ENCODE measurements at regions not wholly inside any gene's neighbourhood (a gene's known extent, or its start where the extent isn't known, plus 50 kb on each side); places are given as distances from the start of the nearest gene placed in this dataset.

DNA sequence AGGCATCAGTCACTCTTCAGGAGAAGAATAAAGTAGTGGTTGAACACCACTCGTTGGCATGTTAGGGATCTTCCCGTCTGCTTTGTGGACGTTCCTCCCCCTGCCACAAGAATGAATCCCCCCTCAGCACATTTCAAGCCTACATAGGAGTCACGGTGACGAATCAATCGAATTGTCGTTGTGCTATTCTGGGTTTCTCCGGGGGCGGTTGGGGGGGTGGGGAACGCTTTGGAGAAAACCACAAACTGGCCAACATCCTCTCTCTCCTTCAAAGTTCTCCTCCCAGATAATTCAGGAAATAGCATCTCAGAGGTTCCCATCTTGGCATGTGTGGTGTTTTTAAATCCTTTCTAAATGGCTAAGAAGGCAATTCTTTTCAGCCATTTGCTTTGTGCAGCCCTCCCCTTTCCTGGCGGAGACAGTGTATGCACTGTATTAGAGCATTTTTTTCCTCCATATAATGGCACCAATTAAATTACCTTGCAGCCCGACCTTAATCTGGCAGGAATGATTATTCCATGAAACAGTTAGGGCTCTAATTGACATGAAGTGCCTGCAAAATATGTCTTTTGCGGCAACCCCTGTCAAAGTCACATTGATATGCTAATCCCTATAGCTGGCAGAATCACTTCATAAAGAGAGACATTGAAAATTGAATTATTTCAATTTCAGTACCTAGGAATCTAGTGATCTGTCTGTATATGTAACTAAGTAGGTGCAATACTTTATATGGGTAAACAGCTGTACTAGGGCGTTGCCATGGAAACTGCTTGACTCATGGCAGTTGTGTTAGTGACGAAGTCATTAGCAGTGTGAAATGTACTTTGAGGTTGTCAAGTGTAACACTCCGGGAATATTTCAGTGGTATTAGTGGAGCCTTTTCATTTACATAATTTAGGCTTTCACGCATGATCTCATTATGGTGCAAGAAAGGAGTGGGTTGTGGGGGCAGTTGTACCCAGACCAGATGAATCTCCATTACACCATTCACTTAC, 323.4 kb upstream of the SLC14A2 start:
- Histone ChIP-seq H3K9ac (ENCODE audit: low read depth, low read length) (no peak overlapping the region), H3K27ac (ENCODE audit: low read length) (no peak overlapping the region), H3K9me3 (ENCODE audit: insufficient read depth, low read depth, low read length) (no peaks in the 10 kb centered on the region), H3K36me3 (ENCODE audit: insufficient read depth, low read depth, low read length) (no peaks in the 10 kb centered on the region), H3K27me3 (ENCODE audit: insufficient read depth, low read length) (no peaks in the 10 kb centered on the region), H3K4me3 (ENCODE audit: low read length) (no peak overlapping the region), H3K4me1 (ENCODE audit: insufficient read depth, low read length) (no peaks in the 10 kb centered on the region)

DNA sequence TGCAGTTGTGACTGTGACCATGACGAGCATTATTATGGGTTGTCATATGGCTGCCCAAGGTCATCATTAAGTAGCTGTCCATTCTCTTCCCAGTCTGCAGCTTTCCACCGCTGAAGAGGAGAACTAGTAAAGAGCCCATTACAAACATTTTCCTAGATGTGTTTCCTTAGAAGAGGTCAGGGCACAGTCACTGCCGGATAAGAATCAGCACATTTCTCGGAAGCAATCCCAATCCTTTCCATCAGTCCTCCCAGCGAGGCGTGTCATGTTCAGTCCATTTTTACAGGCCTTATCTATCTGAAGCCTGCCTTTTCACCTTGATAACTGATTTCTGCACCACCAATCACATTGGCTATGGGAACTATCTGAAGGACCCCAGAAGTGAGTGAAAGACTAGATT, 319.9 kb upstream of the SLC14A2 start:
- Histone ChIP-seq H3K9me3 (ENCODE audit: insufficient read depth, low read depth, low read length) (no peaks in the 10 kb centered on the region), H3K4me1 (ENCODE audit: insufficient read depth, low read length) (peaks cover 4% of the 10 kb centered on the region; the same call in 1 of the 2 replicates), H3K27me3 (ENCODE audit: insufficient read depth, low read length) (no peaks in the 10 kb centered on the region), H3K36me3 (ENCODE audit: insufficient read depth, low read depth, low read length) (no peaks in the 10 kb centered on the region), H3K4me3 (ENCODE audit: low read length) (no peak overlapping the region), H3K9ac (ENCODE audit: low read depth, low read length) (no peak overlapping the region), H3K27ac (ENCODE audit: low read length) (no peak overlapping the region)

DNA sequence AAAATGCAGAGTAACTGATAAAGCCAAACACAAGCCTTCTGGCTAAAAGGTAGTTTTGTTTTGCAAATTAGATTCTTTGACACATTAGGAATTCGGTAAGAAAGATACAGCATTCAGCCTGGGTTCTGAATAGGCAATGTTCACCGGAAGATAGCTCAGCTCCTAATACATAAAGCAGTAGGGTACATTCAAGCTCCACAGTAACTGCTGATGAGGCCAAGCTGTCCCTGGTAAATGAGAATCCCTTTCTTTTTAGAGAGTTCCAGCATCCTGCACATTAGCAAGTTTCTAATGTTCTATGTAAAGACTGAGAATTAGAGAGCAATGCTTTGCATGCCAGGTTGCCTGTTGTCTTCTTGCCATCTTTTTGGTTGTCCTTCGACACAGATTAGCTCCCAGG, 316.3 kb upstream of the SLC14A2 start:
- no peaks in the 10 kb centered on the region for H3K36me3 ChIP-seq (ENCODE audit: insufficient read depth, low read depth, low read length)
- H3K4me1 ChIP-seq (ENCODE audit: insufficient read depth, low read length) = peaks cover 4% of the 10 kb centered on the region; the same call in 1 of the 2 replicates
- H3K9me3 ChIP-seq (ENCODE audit: insufficient read depth, low read depth, low read length) = no peaks in the 10 kb centered on the region
- H3K27ac ChIP-seq (ENCODE audit: low read length) = no peak overlapping the region
- no peak overlapping the region for H3K4me3 ChIP-seq (ENCODE audit: low read length)
- no peaks in the 10 kb centered on the region for H3K27me3 ChIP-seq (ENCODE audit: insufficient read depth, low read length)
- H3K9ac ChIP-seq (ENCODE audit: low read depth, low read length) = no peak overlapping the region

DNA sequence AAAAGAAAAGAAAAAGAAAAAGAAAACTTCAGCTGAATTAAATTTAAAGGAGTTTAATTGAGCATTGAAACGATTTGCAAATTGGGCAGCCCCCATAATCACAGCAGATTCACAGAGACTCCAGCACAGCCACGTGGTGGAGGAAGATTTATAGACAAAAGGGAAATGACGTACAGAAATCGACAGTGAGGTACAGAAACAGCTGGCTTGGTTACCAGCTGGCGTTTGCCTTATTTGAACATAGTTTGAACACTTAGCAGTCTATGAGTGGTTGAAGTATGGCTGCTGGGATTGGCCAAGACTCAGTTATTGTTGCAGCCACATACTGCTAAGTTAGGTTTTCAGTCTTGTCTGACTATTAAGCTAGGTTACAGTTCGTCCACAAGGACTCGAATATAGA, 312.2 kb upstream of the SLC14A2 start:
- no peaks in the 10 kb centered on the region for H3K36me3 ChIP-seq (ENCODE audit: insufficient read depth, low read depth, low read length)
- no peak overlapping the region for H3K9ac ChIP-seq (ENCODE audit: low read depth, low read length)
- no peak overlapping the region for H3K27ac ChIP-seq (ENCODE audit: low read length)
- no peaks in the 10 kb centered on the region for H3K27me3 ChIP-seq (ENCODE audit: insufficient read depth, low read length)
- H3K9me3 ChIP-seq (ENCODE audit: insufficient read depth, low read depth, low read length) = no peaks in the 10 kb centered on the region
- no peak overlapping the region for H3K4me3 ChIP-seq (ENCODE audit: low read length)
- H3K4me1 ChIP-seq (ENCODE audit: insufficient read depth, low read length) = peaks cover 4% of the 10 kb centered on the region; the same call in 1 of the 2 replicates

DNA sequence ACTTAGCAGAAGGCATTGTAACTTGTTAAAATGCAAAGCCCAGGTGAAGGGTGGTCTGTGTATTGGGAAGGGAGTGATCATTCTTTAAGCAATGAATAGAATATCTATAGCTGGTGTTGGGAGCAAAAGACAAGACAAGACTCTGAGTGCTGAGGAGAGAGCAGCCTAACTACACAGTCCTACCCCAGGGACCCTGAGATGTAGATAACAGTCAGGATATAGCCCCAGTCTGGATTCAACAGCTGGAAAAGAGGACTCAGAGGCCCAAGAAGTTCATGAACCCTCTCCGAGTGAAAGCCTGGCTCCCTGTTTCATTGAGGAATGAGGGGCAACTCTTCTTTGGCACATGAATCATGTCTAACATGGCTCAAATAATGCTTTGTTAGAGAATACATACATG, 310.7 kb upstream of the SLC14A2 start:
- Histone ChIP-seq H3K9me3 (ENCODE audit: insufficient read depth, low read depth, low read length) (no peaks in the 10 kb centered on the region), H3K27me3 (ENCODE audit: insufficient read depth, low read length) (no peaks in the 10 kb centered on the region), H3K4me3 (ENCODE audit: low read length) (no peak overlapping the region), H3K4me1 (ENCODE audit: insufficient read depth, low read length) (no peaks in the 10 kb centered on the region), H3K36me3 (ENCODE audit: insufficient read depth, low read depth, low read length) (no peaks in the 10 kb centered on the region), H3K9ac (ENCODE audit: low read depth, low read length) (no peak overlapping the region), H3K27ac (ENCODE audit: low read length) (no peak overlapping the region)

DNA sequence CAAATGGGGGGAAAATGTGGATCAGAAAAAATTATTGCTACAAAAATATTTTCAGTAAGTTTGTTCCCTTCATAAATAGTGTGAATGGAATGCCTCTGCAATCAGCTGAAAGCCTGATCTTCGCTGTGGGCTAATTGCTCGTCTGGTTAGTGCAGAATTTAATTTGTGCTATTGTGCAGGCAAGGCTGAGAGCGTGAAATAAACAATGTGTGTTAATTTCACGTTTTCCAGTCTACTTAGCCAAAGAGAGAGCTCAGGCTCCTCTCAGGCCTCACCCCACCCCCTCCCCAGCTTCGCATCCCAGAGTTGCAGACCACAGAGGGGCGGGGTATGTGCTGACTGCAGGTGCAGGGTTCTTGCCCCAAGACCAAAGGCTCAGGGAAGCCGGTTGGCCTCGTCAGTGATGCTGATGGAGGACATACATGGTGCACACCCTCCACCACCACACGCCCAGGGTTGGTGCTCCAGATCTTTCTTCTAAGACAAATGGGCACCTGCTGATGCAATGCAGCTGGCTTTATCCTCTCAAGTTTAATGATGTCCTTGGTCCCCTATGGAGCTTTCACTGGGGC, 302.6 kb upstream of the SLC14A2 start:
- Histone ChIP-seq H3K9me3 (ENCODE audit: insufficient read depth, low read depth, low read length) (no peaks in the 10 kb centered on the region), H3K4me1 (ENCODE audit: insufficient read depth, low read length) (no peaks in the 10 kb centered on the region), H3K4me3 (ENCODE audit: low read length) (no peak overlapping the region), H3K36me3 (ENCODE audit: insufficient read depth, low read depth, low read length) (no peaks in the 10 kb centered on the region), H3K9ac (ENCODE audit: low read depth, low read length) (no peak overlapping the region), H3K27me3 (ENCODE audit: insufficient read depth, low read length) (no peaks in the 10 kb centered on the region), H3K27ac (ENCODE audit: low read length) (no peak overlapping the region)

DNA sequence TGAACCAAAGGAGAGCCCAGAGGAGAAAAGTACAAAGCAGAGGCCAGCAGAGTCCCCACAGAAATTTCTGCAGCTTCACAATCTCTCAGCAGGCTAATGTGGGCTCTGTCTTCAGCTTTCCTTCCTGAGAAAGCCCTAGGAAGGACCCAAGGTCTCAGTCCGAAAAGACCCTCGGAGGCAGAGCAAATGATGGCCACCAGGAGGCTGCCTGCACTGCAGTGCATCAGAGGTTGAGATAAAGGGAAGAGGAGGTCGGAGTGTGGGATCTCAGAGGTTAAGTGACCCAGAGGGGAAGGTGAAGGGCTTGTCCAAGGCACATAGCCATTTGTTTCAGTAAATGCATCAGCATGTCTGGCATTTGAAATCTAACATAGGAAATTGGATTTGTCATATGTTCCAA, 299.1 kb upstream of the SLC14A2 start:
- Histone ChIP-seq H3K27ac (ENCODE audit: low read length) (no peak overlapping the region), H3K27me3 (ENCODE audit: insufficient read depth, low read length) (no peaks in the 10 kb centered on the region), H3K9ac (ENCODE audit: low read depth, low read length) (no peak overlapping the region), H3K9me3 (ENCODE audit: insufficient read depth, low read depth, low read length) (no peaks in the 10 kb centered on the region), H3K4me3 (ENCODE audit: low read length) (no peak overlapping the region), H3K4me1 (ENCODE audit: insufficient read depth, low read length) (0 out of 2 replicates have a peak, but pooled peaks cover 3% of the 10 kb centered on the region), H3K36me3 (ENCODE audit: insufficient read depth, low read depth, low read length) (no peaks in the 10 kb centered on the region)

DNA sequence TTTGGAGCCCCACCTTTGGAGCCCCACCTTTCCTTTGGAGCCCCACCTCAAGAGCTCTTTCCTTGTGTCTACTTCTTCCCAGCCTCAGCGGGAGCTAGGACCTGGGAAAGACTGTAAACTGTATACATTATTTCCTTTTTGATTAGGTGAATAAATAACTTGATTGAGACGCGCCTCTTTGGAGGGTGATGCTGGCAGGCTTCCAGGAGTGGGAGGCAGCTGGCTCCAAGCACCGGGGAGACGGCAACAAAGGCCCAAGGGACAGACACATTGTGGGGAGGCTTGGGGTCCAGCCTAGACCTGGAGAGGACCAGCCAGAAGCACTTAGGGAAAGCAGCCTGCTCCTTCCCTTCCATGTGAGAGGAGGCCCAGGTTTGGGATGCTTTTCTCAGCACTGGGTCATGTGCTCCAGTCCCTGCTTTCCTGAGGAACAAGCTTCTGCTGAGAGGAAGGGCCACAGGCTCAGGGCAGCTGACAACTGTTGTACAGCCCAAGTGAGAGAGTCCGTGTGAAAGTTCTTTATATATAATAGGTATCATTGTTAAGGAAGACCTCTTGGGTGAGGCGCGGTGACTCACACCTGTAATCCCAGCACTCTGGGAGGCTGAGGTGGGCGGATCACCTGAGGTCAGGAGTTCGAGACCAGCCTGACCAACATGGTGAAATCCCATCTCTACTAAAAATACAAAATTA, 297.2 kb upstream of the SLC14A2 start:
- H3K27ac ChIP-seq (ENCODE audit: low read length) = no peak overlapping the region
- H3K4me1 ChIP-seq (ENCODE audit: insufficient read depth, low read length) = 0 out of 2 replicates have a peak, but pooled peaks cover 3% of the 10 kb centered on the region
- H3K9me3 ChIP-seq (ENCODE audit: insufficient read depth, low read depth, low read length) = no peaks in the 10 kb centered on the region
- H3K4me3 ChIP-seq (ENCODE audit: low read length) = no peak overlapping the region
- no peaks in the 10 kb centered on the region for H3K27me3 ChIP-seq (ENCODE audit: insufficient read depth, low read length)
- H3K9ac ChIP-seq (ENCODE audit: low read depth, low read length) = no peak overlapping the region
- H3K36me3 ChIP-seq (ENCODE audit: insufficient read depth, low read depth, low read length) = no peaks in the 10 kb centered on the region

DNA sequence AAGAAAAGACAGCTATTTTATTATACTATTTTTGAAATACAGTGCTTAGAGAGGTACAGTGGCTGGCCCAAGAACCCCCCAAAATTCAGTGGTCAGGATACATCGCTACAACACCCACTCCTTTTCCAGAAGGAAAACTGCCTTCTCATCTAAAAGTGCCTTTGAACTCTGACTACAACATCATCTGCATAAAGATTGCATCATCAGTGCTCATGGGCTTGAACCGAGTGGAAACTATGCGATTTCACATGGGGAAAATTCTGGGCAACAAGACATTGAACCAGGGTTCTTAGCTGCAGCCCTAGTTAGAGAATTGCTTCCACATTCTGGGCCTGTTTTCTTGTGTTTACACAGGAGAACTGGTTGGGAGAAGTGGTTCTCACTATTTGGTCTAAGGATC, 294.6 kb upstream of the SLC14A2 start:
- Histone ChIP-seq H3K27ac (ENCODE audit: low read length) (no peak overlapping the region), H3K4me1 (ENCODE audit: insufficient read depth, low read length) (peaks cover 7% of the 10 kb centered on the region), H3K9me3 (ENCODE audit: insufficient read depth, low read depth, low read length) (no peaks in the 10 kb centered on the region), H3K9ac (ENCODE audit: low read depth, low read length) (no peak overlapping the region), H3K4me3 (ENCODE audit: low read length) (no peak overlapping the region), H3K36me3 (ENCODE audit: insufficient read depth, low read depth, low read length) (no peaks in the 10 kb centered on the region), H3K27me3 (ENCODE audit: insufficient read depth, low read length) (no peaks in the 10 kb centered on the region)

DNA sequence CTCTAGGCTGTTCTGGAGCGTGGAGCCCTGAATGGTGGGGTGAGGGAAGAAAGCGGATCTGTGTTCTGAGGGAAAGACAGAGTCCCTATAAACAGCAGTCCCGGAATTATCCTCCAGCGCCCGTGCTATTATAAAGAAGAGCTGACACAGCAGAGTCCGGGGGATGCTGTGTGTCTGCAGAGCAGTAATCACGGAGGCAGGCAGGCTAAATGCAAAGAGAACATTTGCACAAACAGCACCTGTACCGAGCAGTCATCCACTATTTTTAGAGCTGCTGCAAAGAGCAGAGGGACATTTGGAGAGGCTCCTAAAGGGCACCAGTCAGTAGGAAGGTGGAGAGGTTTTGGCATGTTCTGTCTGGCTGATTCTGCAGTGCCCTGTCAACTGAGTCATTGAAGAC, 293.8 kb upstream of the SLC14A2 start:
- H3K4me3 ChIP-seq (ENCODE audit: low read length) = no peak overlapping the region
- H3K9me3 ChIP-seq (ENCODE audit: insufficient read depth, low read depth, low read length) = no peaks in the 10 kb centered on the region
- H3K27me3 ChIP-seq (ENCODE audit: insufficient read depth, low read length) = no peaks in the 10 kb centered on the region
- no peak overlapping the region for H3K9ac ChIP-seq (ENCODE audit: low read depth, low read length)
- no peak overlapping the region for H3K27ac ChIP-seq (ENCODE audit: low read length)
- no peaks in the 10 kb centered on the region for H3K36me3 ChIP-seq (ENCODE audit: insufficient read depth, low read depth, low read length)
- peaks cover 7% of the 10 kb centered on the region for H3K4me1 ChIP-seq (ENCODE audit: insufficient read depth, low read length)

DNA sequence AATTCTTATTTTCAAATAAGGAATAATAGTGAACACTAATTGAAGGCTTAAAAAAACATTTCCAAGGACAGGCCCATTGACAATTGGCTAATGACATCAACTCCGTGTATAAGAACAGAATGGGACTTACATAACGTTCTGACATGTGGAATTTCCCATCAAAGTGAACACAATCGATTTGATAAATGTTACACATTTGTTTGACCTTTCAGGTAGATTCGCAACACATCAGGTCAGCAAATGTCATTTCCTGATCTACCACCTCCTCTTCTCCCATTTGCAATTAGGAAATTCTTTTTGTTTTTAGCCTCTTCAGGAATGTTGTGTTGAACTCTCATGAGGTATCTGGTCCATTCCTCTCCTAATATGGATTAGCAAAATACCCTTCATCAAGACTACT, 292.9 kb upstream of the SLC14A2 start:
- H3K4me1 ChIP-seq (ENCODE audit: insufficient read depth, low read length) = peaks cover 7% of the 10 kb centered on the region
- H3K9ac ChIP-seq (ENCODE audit: low read depth, low read length) = no peak overlapping the region
- no peak overlapping the region for H3K4me3 ChIP-seq (ENCODE audit: low read length)
- H3K9me3 ChIP-seq (ENCODE audit: insufficient read depth, low read depth, low read length) = no peaks in the 10 kb centered on the region
- no peaks in the 10 kb centered on the region for H3K27me3 ChIP-seq (ENCODE audit: insufficient read depth, low read length)
- no peak overlapping the region for H3K27ac ChIP-seq (ENCODE audit: low read length)
- no peaks in the 10 kb centered on the region for H3K36me3 ChIP-seq (ENCODE audit: insufficient read depth, low read depth, low read length)

Measured in iPS-20b (cell line).